ENCODE measurements at regions not wholly inside any gene's neighbourhood (a gene's known extent, or its start where the extent isn't known, plus 50 kb on each side); places are given as distances from the start of the nearest gene placed in this dataset.

- TF ChIP-seq, protein P1, sequence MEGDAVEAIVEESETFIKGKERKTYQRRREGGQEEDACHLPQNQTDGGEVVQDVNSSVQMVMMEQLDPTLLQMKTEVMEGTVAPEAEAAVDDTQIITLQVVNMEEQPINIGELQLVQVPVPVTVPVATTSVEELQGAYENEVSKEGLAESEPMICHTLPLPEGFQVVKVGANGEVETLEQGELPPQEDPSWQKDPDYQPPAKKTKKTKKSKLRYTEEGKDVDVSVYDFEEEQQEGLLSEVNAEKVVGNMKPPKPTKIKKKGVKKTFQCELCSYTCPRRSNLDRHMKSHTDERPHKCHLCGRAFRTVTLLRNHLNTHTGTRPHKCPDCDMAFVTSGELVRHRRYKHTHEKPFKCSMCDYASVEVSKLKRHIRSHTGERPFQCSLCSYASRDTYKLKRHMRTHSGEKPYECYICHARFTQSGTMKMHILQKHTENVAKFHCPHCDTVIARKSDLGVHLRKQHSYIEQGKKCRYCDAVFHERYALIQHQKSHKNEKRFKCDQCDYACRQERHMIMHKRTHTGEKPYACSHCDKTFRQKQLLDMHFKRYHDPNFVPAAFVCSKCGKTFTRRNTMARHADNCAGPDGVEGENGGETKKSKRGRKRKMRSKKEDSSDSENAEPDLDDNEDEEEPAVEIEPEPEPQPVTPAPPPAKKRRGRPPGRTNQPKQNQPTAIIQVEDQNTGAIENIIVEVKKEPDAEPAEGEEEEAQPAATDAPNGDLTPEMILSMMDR (IDR thresholded peaks at IDR 0.05; ENCODE audit: insufficient read depth in 1 of 2, low read depth in 1 of 2, low read length in 1 of 2, severe bottlenecking in 1 of 2, unreplicated experiment in 1 of 2): no peak
- Mint-ChIP-seq H3K36me3 (ENCODE audit: insufficient read depth, unreplicated experiment) (no peaks in the 10 kb centered on the region), H3K27ac (ENCODE audit: unreplicated experiment) (no peak overlapping the region), H3K9me3 (ENCODE audit: unreplicated experiment) (no peaks in the 10 kb centered on the region), H3K4me1 (ENCODE audit: low read depth, unreplicated experiment) (no peaks in the 10 kb centered on the region), H3K27me3 (ENCODE audit: insufficient read depth, unreplicated experiment) (no peaks in the 10 kb centered on the region), H3K4me3 (ENCODE audit: unreplicated experiment) (no peak overlapping the region)
- POLR2A ChIA-PET: no interaction called here
- no peaks in the 10 kb centered on the region for H3K27me3 ChIP-seq (replicated peaks; ENCODE audit: control insufficient read depth, insufficient read depth, low read length)
- no peaks in the 10 kb centered on the region for H3K9me3 ChIP-seq
- H3K4me1 ChIP-seq: no peaks in the 10 kb centered on the region
- no TSS peak for BruUV-seq (replicated peaks)
- no peak for DNase-seq
- CTCF ChIA-PET: no interaction called here
- intact Hi-C loops (cut with micrococcal nuclease; ENCODE audit: unreplicated experiment): no loop called here
- no peaks in the 10 kb centered on the region for H3K36me3 ChIP-seq (ENCODE audit: control insufficient read depth, insufficient read depth, low read length)
- no peak overlapping the region for H3K4me3 ChIP-seq (ENCODE audit: low read depth, low read length)
These were observed 172.6 kb upstream of the S1PR3 start for GRCh38 chr9:88818495-88819201.

- no peak for DNase-seq
- Mint-ChIP-seq H3K4me3 (ENCODE audit: unreplicated experiment) (no peak overlapping the region), H3K27me3 (ENCODE audit: insufficient read depth, unreplicated experiment) (no peaks in the 10 kb centered on the region), H3K36me3 (ENCODE audit: insufficient read depth, unreplicated experiment) (no peaks in the 10 kb centered on the region), H3K4me1 (ENCODE audit: low read depth, unreplicated experiment) (no peaks in the 10 kb centered on the region), H3K27ac (ENCODE audit: unreplicated experiment) (no peak overlapping the region), H3K9me3 (ENCODE audit: unreplicated experiment) (no peaks in the 10 kb centered on the region)
- H3K36me3 ChIP-seq (ENCODE audit: control insufficient read depth, insufficient read depth, low read length): no peaks in the 10 kb centered on the region
- no TSS peak for BruUV-seq (replicated peaks)
- H3K4me3 ChIP-seq (ENCODE audit: low read depth, low read length): no peak overlapping the region
- ChIA-PET POLR2A (no interaction called here), CTCF (no interaction called here)
- H3K9me3 ChIP-seq: no peaks in the 10 kb centered on the region
- intact Hi-C loops (cut with micrococcal nuclease; ENCODE audit: unreplicated experiment): no loop called here
- TF ChIP-seq, protein P1 (IDR thresholded peaks at IDR 0.05; ENCODE audit: insufficient read depth in 1 of 2, low read depth in 1 of 2, low read length in 1 of 2, severe bottlenecking in 1 of 2, unreplicated experiment in 1 of 2): no peak
- no peaks in the 10 kb centered on the region for H3K4me1 ChIP-seq
- no peaks in the 10 kb centered on the region for H3K27me3 ChIP-seq (replicated peaks; ENCODE audit: control insufficient read depth, insufficient read depth, low read length)
These were observed 171.8 kb upstream of the S1PR3 start for GRCh38 chr9:88819476-88819875.

GRCh38 chr9:88820055-88820454 is 171.2 kb upstream of the S1PR3 start:
- no peak for DNase-seq

More at GRCh38 chr9:88820055-88820454, 171.2 kb upstream of the S1PR3 start:
- no peaks in the 10 kb centered on the region for H3K36me3 Mint-ChIP-seq (ENCODE audit: insufficient read depth, unreplicated experiment)
- H3K4me1 Mint-ChIP-seq (ENCODE audit: low read depth, unreplicated experiment): no peaks in the 10 kb centered on the region
- Histone ChIP-seq H3K9me3 (no peaks in the 10 kb centered on the region), H3K4me3 (ENCODE audit: low read depth, low read length) (no peak overlapping the region), H3K36me3 (ENCODE audit: control insufficient read depth, insufficient read depth, low read length) (no peaks in the 10 kb centered on the region), H3K27me3 (replicated peaks; ENCODE audit: control insufficient read depth, insufficient read depth, low read length) (no peaks in the 10 kb centered on the region), H3K4me1 (no peaks in the 10 kb centered on the region)
- no peak overlapping the region for H3K4me3 Mint-ChIP-seq (ENCODE audit: unreplicated experiment)
- CTCF ChIA-PET: no interaction called here
- POLR2A ChIA-PET: no interaction called here
- TF ChIP-seq, protein P1 (IDR thresholded peaks at IDR 0.05; ENCODE audit: insufficient read depth in 1 of 2, low read depth in 1 of 2, low read length in 1 of 2, severe bottlenecking in 1 of 2, unreplicated experiment in 1 of 2): no peak
- no peak overlapping the region for H3K27ac Mint-ChIP-seq (ENCODE audit: unreplicated experiment)
- no peaks in the 10 kb centered on the region for H3K27me3 Mint-ChIP-seq (ENCODE audit: insufficient read depth, unreplicated experiment)
- H3K9me3 Mint-ChIP-seq (ENCODE audit: unreplicated experiment): no peaks in the 10 kb centered on the region
- no TSS peak for BruUV-seq (replicated peaks)
- intact Hi-C loops (cut with micrococcal nuclease; ENCODE audit: unreplicated experiment): no loop called here

All from Caco-2 (cell line).